DMS 273 treated with DMSO at 0.1 percent for 48 hours (cell line): ENCODE measurements at regions not wholly inside any gene's neighbourhood (a gene's known extent, or its start where the extent isn't known, plus 50 kb on each side); places are given as distances from the start of the nearest gene placed in this dataset.
A peak's percentile ranks its signal among the peaks of the same experiment; 100 is the strongest.

Experiments
- DNase-seq: peaks from one replicate; lab custom pipeline; 2025; lab: John Stamatoyannopoulos, UW

DNA sequence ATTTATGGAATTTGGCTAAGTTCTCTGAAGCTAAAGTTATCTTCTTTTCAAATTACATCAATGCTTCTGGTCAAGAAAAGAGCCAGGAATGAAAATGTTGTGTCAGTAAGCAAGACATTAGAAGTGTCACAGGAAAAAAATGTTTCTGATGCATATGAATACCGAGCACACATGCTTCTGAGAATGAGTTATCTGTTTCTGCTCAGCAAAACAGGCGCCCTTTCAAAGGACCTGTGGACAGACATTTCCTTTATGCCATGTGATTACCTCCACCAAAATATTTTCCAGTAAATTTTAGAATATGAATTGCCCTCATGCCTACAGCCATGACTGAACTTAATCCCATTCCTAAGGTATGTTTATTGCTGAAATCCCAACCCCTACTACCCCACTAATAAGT is 55.4 kb upstream of the RNF180 start:
- no peak for DNase-seq

DNA sequence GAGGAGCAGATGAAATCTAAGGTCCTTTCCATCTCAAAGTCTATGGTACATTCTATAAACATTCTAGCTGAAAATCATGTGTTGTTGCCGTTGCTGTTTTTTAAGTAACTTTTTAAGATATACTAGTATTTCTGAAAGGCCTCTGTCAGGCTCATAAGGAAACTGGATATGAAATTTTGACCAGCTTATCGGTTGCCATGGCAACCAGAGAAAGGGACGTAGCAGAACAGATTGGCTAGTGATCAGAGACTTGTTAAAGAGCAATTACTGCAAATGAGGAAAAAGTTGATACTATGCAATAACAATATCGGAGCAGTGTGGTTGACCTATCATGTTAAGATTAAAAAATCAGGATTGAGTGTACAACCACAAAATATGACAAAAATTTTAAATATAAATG is 57.0 kb upstream of the RNF180 start:
- no peak for DNase-seq

- DNase-seq: no peak
Observed at GRCh38 chr5:64100203-64100602, 65.4 kb upstream of the RNF180 start.

DNA sequence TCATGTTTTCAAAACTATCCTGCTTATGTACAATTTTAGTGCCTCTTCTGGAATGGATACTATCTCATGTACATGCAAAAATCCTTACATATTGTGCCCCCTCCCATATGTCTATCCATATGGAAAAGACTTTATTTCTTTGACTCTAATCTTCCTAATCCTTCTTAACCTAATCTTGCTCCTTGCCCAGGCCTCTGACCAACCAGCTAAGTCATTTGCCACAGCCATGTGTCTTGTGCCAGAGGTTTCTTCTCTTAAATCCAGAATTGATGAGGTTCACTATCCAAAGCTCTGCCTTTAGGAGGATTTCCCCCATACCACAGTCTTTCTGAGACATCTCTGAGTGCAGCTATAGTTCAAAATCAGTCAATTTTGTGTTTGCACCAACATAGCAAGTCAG is 68.9 kb upstream of the RNF180 start:
- DNase-seq: no peak

DNA sequence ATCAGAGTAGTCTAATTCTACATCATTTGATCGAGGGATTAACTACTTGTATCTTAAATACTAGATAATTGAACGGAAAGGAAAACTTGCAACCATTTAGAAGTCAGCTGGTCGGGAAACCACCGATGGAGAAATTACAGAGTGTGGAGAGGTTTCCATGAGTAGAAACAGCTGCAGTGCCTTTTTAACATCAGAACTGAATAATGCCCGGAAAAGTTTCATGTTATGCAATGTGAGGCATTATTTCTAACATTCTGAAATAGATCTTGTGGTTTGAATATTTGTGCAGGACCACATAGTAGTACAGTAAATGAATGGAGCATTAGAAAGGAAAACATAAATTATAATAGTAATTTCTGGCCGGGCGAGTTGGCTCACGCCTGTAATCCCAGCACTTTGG is 88.1 kb upstream of the RNF180 start:
- DNase-seq: no peak

DNA sequence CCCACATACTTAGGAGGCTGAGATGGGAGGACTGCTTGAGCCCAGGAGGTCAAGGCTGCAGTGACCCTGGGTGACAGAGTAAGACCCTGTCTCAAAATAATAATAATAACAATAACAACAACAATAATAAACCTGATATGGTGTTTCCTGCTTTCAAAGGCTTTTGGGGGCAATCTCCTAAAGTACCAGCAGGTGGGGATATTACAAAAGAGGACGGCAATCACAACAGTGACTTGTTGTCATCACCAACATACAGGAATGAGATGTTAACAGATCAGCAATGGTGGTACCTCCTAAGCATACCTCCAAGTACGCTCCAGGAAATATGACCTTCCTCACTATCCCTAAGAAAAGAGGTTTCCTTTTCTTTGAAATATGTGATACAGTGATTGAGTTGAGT is 91.1 kb upstream of the RNF180 start:
- peak; percentile 8 for DNase-seq

GRCh38 chr5:64069486-64069885 is 96.2 kb upstream of the RNF180 start:
- DNase-seq: no peak

- no peak for DNase-seq
Observed at GRCh38 chr5:64050296-64050695, 88.1 kb upstream of the HTR1A start.

- no peak for DNase-seq
Observed at GRCh38 chr5:64040490-64040889, 78.2 kb upstream of the HTR1A start.

- no peak for DNase-seq
Observed at GRCh38 chr5:64026493-64026892, 64.2 kb upstream of the HTR1A start.

GRCh38 chr5:64019746-64020145 is 57.5 kb upstream of the HTR1A start:
- no peak for DNase-seq

DNA sequence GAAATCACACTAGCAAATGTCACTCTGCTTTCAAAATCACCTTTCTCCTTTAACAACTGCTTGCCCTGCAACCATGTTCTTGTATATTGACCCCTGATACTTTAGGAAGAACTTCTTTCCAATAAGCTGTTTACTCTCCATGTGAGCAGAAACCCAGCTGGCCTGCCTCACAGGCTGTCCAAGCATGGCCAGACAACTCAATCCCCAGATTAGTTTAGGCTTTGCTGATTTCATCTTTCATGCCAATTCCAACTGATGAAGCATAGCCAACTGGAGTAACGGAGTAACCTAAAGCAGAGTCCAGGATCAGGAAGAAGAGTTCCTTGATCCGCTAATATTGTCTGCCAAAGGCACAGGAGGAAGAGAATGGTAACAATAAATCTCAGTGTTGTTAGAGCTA is 56.7 kb upstream of the HTR1A start:
- no peak for DNase-seq

DNA sequence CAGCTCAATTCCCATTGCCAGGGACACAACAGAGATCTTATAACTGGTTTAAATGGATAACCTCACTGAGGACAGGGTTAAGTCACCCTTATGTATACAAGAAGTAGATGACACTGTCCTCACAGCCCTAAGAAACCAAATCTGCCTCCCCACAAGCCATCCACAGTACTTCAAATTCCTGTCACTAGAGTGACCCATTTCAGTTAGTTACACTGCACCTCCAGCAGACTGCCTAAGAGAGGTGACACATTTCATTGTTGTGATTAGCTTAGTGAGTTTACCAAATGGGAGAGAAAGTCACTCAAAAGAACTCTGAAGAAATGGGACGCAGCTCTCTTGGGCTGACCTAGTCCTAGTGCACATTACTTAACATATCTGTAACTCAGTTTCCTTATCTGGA is 53.6 kb upstream of the HTR1A start:
- no peak for DNase-seq
